HepG2 (cell line): ENCODE measurements at regions not wholly inside any gene's neighbourhood (a gene's known extent, or its start where the extent isn't known, plus 50 kb on each side); places are given as distances from the start of the nearest gene placed in this dataset.
A peak's percentile ranks its signal among the peaks of the same experiment; 100 is the strongest.

Source experiments
- ATAC-seq: fragments of 200-7000 bp; cut with Tn5 transposase; 3 replicates; pipeline ENCODE4 v1.9.1; 2020; ENCODE audit warnings: mild to moderate bottlenecking, moderate library complexity
- BruUV-seq: library from RNA; stranded (reverse); fragments of 400-500 nt; replicated peaks from 2 replicates; lab custom pipeline; 2021; lab: Mats Ljungman, UMichigan
- CTCF ChIA-PET: fragments of 300-600 bp; formaldehyde crosslinking; extraction: SDS; loops from one replicate; lab custom pipeline; 2021; ENCODE audit warnings: low total read pairs, inconsistent platforms, low intra/inter-chr PET ratio; lab: Yijun Ruan, JAX
- POLR2A ChIA-PET: fragments of 350-600 bp; sonication (Branson Sonifier 250); formaldehyde crosslinking; loops from one replicate; lab custom pipeline; 2020; ENCODE audit warnings: antibody characterized with exemption, inconsistent platforms; lab: Yijun Ruan, JAX
- DNase-seq: peaks from one replicate; pipeline ENCODE4 v3.0.0-alpha.2; 2015; ENCODE audit warnings: low spot score
- FAIRE-seq: peaks from 3 replicates; lab custom pipeline; 2011; peaks lifted over from hg19 to GRCh38; lab: Jason Lieb, UNC
- H2AFZ ChIP-seq: one replicate; pipeline ENCODE4 v1.6.1; 2011; ENCODE audit warnings: low read length, inconsistent platforms
- H3K27ac ChIP-seq: fragments of 300-600 bp; 3 replicates; pipeline ENCODE4 v1.8.0; 2011; ENCODE audit warnings: mixed run types, mild to moderate bottlenecking, mixed read lengths, low read length, inconsistent platforms; ENCODE audit not compliant: insufficient read depth; ENCODE audit errors: extremely low read length
- H3K27me3 ChIP-seq, 2 experiments: fragments of 200-600 bp in 1 of 2; 2 replicates in 1 of 2; 3 replicates in 1 of 2; pipeline versions ENCODE4 v1.6.0 to v1.8.0; 2011; ENCODE audit warnings: low read length in 2 of 2, mild to moderate bottlenecking in 2 of 2, moderate library complexity in 2 of 2, inconsistent platforms in 1 of 2; ENCODE audit not compliant: insufficient read depth in 2 of 2, control insufficient read depth in 1 of 2
- H3K36me3 ChIP-seq, 2 experiments: fragments of 200-600 bp in 1 of 2; replicated peaks in 1 of 2; 2 replicates in 1 of 2; 3 replicates in 1 of 2; pipeline versions ENCODE4 v1.5.1 to v1.8.0; 2011; ENCODE audit warnings: low read length in 2 of 2, inconsistent platforms in 1 of 2; ENCODE audit not compliant: insufficient read depth in 2 of 2, control insufficient read depth in 1 of 2
- H3K4me1 ChIP-seq: 2 replicates; pipeline ENCODE4 v1.5.1; 2012; ENCODE audit warnings: low read length, inconsistent platforms; ENCODE audit not compliant: insufficient read depth
- H3K4me2 ChIP-seq: 2 replicates; pipeline ENCODE4 v1.6.0; 2011; ENCODE audit warnings: low read depth, low read length, inconsistent platforms
- H3K4me3 ChIP-seq, 3 experiments: fragments of 200-600 bp in 1 of 3; sonication (generic), shearing (Covaris generic) in 1 of 3; replicated peaks in 1 of 3; 2 replicates each; pipeline ENCODE4 v1.5.1; 2011 to 2016; ENCODE audit warnings: low read length in 3 of 3, inconsistent platforms in 2 of 3, low read depth in 2 of 3, mild to moderate bottlenecking in 2 of 3, control low read depth in 1 of 3, mixed read lengths in 1 of 3; ENCODE audit not compliant: insufficient read depth in 1 of 3
- H3K79me2 ChIP-seq: one replicate; pipeline ENCODE4 v1.6.1; 2011; ENCODE audit warnings: low read length, inconsistent platforms; ENCODE audit not compliant: insufficient read depth
- H3K9ac ChIP-seq: 2 replicates; pipeline ENCODE4 v1.6.0; 2011; ENCODE audit warnings: mild to moderate bottlenecking, low read depth, low read length, inconsistent platforms; ENCODE audit not compliant: insufficient read depth
- H3K9me3 ChIP-seq: 2 replicates; pipeline ENCODE4 v1.5.1; 2012; ENCODE audit warnings: mild to moderate bottlenecking, low read length
- H4K20me1 ChIP-seq: 2 replicates; pipeline ENCODE4 v1.6.0; 2011; ENCODE audit warnings: inconsistent platforms, mild to moderate bottlenecking, low read length, moderate library complexity; ENCODE audit not compliant: insufficient read depth
- ARID3A ChIP-seq: IDR thresholded peaks from 2 replicates; pipeline ENCODE4 v1.6.1; 2012; ENCODE audit warnings: low read depth, low read length, improper control_type of control experiment
- FOSL2 ChIP-seq: sonication (generic); formaldehyde crosslinking; IDR thresholded peaks from 2 replicates; pipeline ENCODE4 v1.4.0; 2020; ENCODE audit warnings: missing genetic modification reagents
- HDAC2 ChIP-seq: sonication (generic); formaldehyde crosslinking; IDR thresholded peaks from 2 replicates; pipeline ENCODE4 v1.4.0; 2020; ENCODE audit warnings: missing genetic modification reagents
- HMGA1 ChIP-seq: sonication (generic); formaldehyde crosslinking; conservative IDR thresholded peaks from 2 replicates; pipeline ENCODE4 v1.4.0; 2020; ENCODE audit warnings: missing genetic modification reagents
- MXI1 ChIP-seq: IDR thresholded peaks from 3 replicates; pipeline ENCODE4 v1.6.1; 2012; ENCODE audit warnings: low read depth, low read length, inconsistent platforms, borderline replicate concordance
- MYC ChIP-seq: sonication (generic); formaldehyde crosslinking; IDR thresholded peaks from 2 replicates; pipeline ENCODE4 v1.9.0; 2021; ENCODE audit warnings: missing genetic modification reagents, borderline replicate concordance
- RFX5 ChIP-seq: IDR thresholded peaks from 2 replicates; pipeline ENCODE4 v1.6.1; 2011; ENCODE audit warnings: low read depth, low read length, improper control_type of control experiment
- ZNF354B ChIP-seq: sonication (generic); formaldehyde crosslinking; IDR thresholded peaks from 2 replicates; pipeline ENCODE4 v1.8.0; 2022; ENCODE audit warnings: mild to moderate bottlenecking, missing genetic modification reagents
- ZNF496 ChIP-seq: sonication (generic); formaldehyde crosslinking; IDR thresholded peaks from 2 replicates; pipeline ENCODE4 v1.8.1; 2023; ENCODE audit warnings: mild to moderate bottlenecking, moderate library complexity, missing genetic modification reagents; ENCODE audit not compliant: insufficient replicate concordance
- ZNF543 ChIP-seq: sonication (generic); formaldehyde crosslinking; IDR thresholded peaks from 2 replicates; pipeline ENCODE4 v1.4.0; 2020; ENCODE audit warnings: mild to moderate bottlenecking, missing genetic modification reagents
- ZNF589 ChIP-seq: sonication (generic); formaldehyde crosslinking; conservative IDR thresholded peaks from 2 replicates; pipeline ENCODE4 v1.8.0; 2022; ENCODE audit warnings: mild to moderate bottlenecking, moderate library complexity, missing genetic modification reagents
- WGBS: methylation state at CpG from one replicate; pipeline ENCODE4 v1.1.6; 2017; ENCODE audit warnings: low lambda C conversion rate; 5-methylcytosine and 5-hydroxymethylcytosine counted together
- in situ Hi-C: cut with HindIII; loops from 2 replicates; pipeline ENCODE4 v1.10.0; 2017; ENCODE audit warnings: low pct_unique_long_range_greater_than_20kb; ENCODE audit not compliant: extremely low pct_ligation_motif_present
- intact Hi-C: fragments of 100-400 bp; cut with micrococcal nuclease; formaldehyde crosslinking; loops from one replicate; pipeline ENCODE4 v1.10.0; 2022; ENCODE audit not compliant: unreplicated experiment
- TF ChIP-seq, protein P1 (sequence below): sonication (generic); formaldehyde crosslinking; IDR thresholded peaks from 2 replicates; pipeline ENCODE4 v1.8.1; 2022; ENCODE audit warnings: low read depth, mild to moderate bottlenecking, missing genetic modification reagents

- 0 out of 2 replicates have a peak, but pooled peaks have one; percentile 15 for TF ChIP-seq ZNF354B (CRISPR knock-in tag)
Measured at GRCh38 chr2:111698743-111699554, 185.0 kb downstream of the ANAPC1 start (continued).

DNA sequence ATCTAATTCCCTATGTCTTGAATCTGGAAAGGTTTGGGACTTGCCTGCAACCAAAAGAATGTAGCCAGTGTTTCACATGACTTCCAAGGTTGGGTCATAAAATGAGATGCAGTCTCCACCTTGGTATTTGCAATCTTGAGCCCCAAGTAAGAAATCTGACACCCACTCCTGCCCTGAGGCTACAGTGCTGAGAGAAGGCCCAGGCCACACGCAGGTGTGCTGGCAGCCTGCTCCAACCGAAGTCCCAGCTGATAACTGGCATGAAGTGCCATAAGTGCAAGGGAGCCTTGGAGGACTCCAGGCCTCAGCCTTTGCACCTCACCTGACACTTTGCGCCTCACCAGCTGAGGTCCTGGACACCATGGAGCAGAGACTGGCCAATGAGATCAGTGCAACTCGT, 182.7 kb downstream of the ANAPC1 start:
- no peak overlapping the region for H2AFZ ChIP-seq

More for the DNA sequence above, 182.7 kb downstream of the ANAPC1 start:
- no TSS peak for BruUV-seq
- H3K9me3 ChIP-seq, result no peaks in the 10 kb centered on the region
- no peak overlapping the region for H3K27ac ChIP-seq
- TF ChIP-seq MYC (CRISPR knock-in tag) (no peak), ZNF496 (CRISPR knock-in tag) (no peak), ARID3A (no peak), HDAC2 (CRISPR knock-in tag) (no peak), FOSL2 (no peak), RFX5 (no peak), ZNF543 (CRISPR knock-in tag) (no peak), ZNF589 (CRISPR knock-in tag) (no peak), MXI1 (no peak), HMGA1 (no peak)
- TF ChIP-seq, protein P1, sequence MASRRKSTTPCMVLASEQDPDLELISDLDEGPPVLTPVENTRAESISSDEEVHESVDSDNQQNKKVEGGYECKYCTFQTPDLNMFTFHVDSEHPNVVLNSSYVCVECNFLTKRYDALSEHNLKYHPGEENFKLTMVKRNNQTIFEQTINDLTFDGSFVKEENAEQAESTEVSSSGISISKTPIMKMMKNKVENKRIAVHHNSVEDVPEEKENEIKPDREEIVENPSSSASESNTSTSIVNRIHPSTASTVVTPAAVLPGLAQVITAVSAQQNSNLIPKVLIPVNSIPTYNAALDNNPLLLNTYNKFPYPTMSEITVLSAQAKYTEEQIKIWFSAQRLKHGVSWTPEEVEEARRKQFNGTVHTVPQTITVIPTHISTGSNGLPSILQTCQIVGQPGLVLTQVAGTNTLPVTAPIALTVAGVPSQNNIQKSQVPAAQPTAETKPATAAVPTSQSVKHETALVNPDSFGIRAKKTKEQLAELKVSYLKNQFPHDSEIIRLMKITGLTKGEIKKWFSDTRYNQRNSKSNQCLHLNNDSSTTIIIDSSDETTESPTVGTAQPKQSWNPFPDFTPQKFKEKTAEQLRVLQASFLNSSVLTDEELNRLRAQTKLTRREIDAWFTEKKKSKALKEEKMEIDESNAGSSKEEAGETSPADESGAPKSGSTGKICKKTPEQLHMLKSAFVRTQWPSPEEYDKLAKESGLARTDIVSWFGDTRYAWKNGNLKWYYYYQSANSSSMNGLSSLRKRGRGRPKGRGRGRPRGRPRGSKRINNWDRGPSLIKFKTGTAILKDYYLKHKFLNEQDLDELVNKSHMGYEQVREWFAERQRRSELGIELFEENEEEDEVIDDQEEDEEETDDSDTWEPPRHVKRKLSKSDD, result no peak
- DNase-seq, result no peak
- peaks cover 62% of the 10 kb centered on the region for H3K4me1 ChIP-seq
- intact Hi-C loops, result no loop called here
- POLR2A ChIA-PET, result no interaction called here
- H4K20me1 ChIP-seq, result no peaks in the 10 kb centered on the region
- CTCF ChIA-PET, result interaction anchor here (1.6 kb wide), 1 partner anchor 218 kb away, joined by 3 read pairs; no protein-coding TSS in a partner anchor
- 64% methylated on average over 1 of the region's 4 CpGs for WGBS
- ATAC-seq, result no peak
- H3K9ac ChIP-seq, result no peak overlapping the region
- no peak for FAIRE-seq
- H3K4me2 ChIP-seq, result no peak overlapping the region
- no peak overlapping the region for H3K4me3 ChIP-seq
- in situ Hi-C loops, result loop anchor here (5.0 kb wide), 1 partner anchor 584 kb away; no protein-coding TSS in a partner anchor
- no peaks in the 10 kb centered on the region for H3K36me3 ChIP-seq
- H3K79me2 ChIP-seq, result no peaks in the 10 kb centered on the region
- H3K27me3 ChIP-seq, result peaks cover 0 to 5% of the 10 kb centered on the region in 2 experiments; a peak in 2 of 5 replicates
